Activated T-cell treated with anti-CD3 and anti-CD28 coated beads, Interleukin-2, amount 50 U/mL, for 48 hours (primary cell): ENCODE measurements at regions not wholly inside any gene's neighbourhood (a gene's known extent, or its start where the extent isn't known, plus 50 kb on each side); places are given as distances from the start of the nearest gene placed in this dataset.

ENCODE experiments used
- DNase-seq, 2 experiments: peaks; one replicate each; pipeline ENCODE4 v3.0.0-alpha.2; 2020

DNA sequence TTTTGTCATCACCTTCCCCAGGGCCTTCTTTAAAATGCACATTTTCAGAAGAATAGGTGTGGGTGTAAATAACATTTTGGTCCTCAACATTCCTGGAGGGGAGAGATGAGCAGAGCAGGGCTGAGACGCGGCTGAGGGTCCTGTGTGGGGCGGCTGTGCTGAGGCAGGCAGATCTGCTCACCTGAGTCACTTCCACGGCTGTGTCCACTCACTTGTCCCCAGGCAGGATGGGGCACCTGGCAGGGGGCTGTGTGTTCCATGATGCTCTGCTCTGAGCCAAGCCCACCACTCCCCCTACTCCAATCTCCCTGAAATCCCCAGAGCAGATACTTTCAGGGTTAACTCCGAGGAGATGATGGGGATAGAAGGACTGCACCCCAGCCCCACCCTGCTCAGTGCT is 93.8 kb downstream of the GLRX3 start:
- no peak for DNase-seq

DNA sequence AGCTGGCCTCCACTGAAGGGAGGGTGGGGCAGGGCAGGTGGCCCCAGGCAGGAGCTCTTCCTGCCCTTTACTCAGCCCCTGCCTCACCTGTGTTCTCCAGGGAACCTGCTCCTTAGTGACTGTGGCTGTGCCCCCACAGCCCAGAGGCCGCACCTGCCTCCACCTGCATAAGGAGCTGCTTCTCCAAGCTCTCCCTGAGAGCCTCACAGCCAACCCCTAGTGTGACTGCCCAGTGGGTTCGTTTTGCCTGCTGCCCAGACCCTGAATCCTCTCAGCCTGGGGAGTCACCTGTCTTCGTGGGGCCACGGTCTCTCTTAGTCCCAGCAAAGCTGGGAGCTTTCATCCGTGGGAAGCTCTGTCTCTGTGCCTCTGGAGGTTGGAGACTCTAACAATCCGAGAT is 94.4 kb downstream of the GLRX3 start:
- DNase-seq: no peak

DNA sequence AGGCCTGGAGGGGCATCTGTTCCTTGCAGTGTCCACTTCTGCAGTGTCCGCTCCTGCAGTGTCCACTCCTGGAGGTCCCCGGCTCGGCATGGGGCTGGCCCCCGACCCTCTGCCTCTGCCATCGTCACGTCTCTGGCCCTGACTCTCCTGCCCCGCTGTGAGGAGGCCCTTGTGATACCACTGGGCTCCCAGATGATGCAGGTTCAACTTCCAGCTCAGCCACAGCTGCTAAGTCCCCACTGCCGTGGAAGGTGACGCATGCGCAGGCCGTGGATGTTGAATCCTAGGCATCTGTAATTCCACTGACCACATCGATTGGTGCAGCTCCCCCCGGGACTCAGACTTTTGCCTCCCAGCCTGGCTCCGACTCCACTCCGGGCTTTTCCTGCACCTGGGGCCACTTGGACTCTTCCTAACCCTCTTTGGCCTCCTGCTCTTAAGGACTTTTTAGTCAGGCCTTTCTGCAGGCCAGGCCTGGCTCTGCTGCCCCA is 95.1 kb downstream of the GLRX3 start:
- DNase-seq: no peak

DNA sequence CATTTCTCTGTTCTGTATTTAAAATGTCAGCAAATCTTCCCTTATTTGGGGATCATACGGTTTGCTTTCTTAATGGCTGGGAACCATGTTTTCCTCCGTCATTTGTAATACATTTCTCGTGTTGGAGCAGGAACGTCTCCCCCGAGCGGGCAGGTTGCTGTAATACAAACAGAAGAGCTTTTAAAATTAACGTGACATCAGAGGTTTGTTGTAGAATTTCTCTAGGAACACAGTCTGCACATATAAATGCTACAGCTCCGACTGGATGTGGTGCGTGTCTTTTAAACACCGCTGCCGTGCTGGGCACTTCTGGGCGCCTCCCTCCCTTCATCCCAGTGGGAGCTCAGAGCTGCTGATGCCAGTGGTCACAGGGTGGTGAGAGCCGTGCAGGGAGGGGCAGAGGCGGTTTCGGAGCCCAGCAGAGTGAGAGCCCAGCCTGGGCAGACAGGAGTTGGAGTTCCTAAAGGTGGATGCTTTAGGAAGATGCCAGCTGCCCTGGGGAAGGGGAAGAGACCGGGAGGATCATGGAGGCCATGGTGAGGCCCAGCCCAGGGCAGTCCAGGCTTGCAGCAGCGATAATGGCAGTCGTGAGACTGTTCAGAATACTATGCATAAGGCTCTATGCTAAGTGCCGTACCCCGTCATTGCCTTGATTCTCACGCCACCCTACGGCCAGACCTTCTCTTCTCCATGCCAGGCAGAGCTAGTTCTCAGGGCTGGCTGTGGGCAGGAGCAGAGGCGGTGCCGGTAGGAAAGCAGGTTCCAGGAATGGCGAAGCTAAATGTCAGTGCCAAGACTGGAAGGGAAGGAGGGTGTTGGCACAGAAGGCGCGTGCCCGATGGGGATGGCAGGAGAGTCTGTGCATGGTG is 96.2 kb downstream of the GLRX3 start:
- no peak for DNase-seq

DNA sequence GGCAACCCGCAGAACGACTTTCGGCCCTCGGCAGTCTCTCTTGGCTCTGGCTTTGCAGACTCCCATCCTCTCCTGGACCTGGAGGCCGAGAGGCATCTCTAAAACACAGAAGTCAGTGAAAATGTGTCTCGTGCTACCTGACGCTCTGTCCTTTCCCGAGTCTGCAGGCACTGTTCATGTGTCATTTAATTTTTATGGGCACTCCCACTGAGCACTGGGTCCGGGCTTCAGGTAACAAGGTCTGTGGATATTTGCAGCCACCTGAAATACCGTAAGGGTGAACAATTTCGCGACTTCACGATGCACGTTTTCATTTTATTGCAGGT is 96.8 kb downstream of the GLRX3 start:
- no peak for DNase-seq

DNA sequence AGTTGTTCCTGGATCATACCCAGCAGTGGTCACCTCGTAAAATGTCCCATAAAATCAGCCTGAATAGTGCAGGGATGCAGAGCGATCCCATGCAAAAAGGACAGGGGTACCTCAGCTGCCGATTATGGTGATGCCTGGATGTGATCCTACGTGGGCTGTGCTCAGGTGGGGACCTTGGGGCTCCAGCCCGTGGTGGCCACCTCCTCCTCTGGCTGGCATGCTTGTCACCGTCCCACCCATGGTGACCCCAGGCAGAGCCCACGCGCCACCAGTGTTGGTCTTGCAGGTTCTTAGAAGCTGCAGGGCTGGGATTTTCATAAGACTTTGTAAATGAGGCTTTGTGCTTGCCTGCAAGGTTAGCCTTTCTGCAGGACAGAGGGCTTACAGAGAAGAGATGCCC is 97.2 kb downstream of the GLRX3 start:
- DNase-seq: no peak

DNA sequence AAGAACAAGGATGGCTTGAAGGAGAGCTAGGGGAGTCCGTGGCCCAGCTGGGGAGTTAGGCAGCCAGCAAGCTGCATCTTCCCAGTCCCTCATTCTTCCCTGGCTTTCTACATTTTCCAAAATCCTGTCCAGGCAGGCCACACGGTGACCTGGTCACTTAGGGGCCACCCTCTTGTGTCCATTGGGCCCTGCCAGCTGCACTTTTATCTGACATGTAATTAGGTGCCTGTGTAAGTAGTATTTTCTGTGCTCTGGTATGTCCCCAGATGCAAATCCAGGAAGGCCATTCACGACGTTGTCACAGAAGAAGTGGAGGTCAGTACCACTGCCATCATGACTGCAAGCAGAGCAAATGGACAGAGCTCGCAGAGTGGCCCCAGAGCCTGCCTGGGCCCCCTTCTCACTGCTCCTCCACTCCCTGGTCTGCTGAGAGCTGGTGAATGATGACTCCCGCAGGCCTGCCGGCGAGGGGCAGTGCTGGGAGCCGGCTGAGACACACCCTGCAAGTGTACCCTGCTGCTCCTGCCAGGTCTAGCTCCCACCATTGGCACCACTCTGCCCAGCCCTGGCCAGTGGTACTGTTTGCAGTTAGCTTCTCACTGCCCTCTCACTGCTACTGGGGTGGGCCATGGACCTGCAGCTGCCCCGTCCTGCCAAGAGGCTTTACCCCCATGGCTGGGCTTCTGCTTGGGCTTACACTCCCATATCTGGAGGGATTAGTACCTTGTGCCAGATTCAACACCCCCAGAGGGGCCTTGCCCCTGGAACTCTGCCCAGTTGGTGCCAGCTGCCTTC is 98.2 kb downstream of the GLRX3 start:
- DNase-seq: no peak

DNA sequence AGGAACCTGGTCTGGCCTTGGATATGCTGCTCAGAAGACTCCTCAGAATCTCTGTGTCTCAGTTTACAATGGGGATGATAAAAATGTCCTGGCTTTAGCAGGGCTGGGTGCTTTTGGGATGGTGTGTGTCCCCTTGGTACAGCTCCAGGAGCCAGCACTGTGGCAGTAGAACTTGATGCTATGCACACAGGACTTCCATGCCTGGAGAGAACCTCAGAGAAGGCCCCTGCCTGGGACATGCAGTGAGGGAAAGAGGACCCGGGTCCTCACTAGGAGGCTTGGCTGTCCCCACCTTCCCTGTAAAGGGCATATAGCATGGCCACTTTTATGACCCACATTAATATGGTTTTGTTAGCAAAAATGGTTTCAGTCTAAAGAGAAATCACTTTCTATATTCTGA is 100.5 kb downstream of the GLRX3 start:
- no peak for DNase-seq

DNA sequence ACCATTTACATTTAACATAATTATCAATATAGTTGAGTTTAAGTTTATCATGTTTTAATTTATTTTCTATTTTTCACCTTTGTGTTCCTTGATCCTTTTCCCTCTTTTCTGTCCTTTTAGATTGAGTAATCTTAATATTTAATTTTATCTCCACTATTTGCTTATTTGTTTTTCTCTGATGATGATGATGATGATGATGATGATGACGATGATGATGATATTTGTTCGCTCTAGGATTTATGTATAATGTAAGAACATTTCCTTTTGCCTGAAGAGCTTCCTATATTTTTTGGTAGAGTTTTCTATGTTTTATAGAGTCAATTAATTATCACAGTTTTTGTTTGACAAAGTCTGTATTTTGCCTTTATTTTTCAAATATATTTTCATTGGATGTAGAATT is 104.2 kb downstream of the GLRX3 start:
- DNase-seq: no peak

DNA sequence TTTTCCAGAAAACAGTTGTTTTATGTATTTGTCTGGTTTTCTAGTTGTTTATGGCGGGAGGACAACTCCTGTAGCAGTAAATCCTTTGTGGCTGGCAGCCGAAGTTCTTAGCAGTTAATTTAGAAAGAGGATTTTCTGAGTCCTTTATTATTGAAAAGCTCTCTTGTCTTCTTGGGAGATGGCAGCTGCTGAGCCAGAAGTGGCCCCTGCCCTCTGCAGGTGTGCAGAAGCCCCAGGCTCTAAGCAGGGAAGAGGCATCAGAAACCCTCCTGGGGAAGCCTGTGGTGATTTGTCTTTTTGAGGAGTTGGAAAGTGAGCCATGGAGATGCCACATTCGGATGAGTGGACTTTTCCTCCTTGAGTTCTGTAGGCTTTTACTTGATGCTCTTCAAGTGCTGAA is 106.3 kb downstream of the GLRX3 start:
- DNase-seq: no peak

DNA sequence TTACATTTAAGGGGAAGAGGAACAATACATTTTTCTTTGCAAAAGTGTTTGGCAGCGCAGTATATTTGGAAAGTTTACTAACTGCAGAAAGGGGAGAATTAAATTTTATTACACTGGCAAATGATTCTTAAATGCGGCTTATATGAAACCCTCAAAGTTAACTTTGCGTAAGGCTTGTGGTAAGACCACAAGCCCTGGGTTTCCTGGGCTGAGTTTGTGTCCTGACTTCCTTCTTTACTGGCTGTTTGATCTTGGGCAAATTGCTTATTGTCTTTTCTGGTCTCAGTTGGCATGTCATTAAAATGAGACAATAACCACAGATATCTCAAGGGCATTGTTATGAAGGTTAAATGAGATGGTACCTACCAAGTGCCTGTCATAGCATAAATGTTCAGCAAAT is 106.8 kb downstream of the GLRX3 start:
- DNase-seq: no peak

DNA sequence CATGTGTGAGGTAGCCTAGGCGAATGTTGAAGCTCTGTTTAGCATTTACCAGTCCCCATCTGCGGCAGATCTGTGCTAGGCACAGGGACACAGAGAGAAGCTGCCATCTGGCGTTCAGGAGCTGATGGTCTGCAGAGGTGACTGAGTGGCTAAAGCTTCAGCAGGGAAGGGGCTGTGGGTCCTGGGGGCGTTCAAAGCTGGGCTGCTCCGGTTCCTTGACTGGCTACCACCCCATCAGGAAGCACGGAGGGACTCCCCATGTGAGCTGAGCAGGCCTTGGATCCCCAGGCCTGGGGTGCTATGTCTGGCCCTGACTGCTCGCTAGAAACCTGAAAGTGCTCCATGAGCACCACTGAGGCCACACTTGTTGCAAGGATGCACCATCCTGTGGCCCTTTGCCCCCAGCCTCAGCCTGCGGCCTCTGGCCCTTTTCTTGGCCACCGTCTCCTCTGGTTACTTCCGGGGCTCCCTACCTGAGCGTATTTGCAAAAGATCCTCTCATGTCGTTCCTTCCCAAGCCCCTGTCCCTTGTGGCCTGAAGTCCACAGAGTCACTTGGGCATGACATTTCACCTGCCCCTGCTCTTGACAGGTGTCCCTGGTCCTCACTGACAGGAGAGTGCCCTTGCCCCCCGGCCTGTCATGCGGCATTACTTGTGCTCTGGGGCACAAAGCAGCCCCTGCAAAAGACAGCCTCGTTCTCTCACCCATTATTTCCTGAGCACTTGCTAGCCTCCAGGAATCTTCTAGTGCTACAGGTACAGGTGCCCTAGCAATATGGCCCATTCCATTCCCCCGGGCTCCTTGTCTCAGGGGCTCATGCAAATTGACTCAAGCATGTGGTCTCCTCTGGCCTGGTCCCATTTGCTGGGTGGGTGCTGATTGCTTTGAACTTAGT is 108.1 kb downstream of the GLRX3 start:
- no peak for DNase-seq

DNA sequence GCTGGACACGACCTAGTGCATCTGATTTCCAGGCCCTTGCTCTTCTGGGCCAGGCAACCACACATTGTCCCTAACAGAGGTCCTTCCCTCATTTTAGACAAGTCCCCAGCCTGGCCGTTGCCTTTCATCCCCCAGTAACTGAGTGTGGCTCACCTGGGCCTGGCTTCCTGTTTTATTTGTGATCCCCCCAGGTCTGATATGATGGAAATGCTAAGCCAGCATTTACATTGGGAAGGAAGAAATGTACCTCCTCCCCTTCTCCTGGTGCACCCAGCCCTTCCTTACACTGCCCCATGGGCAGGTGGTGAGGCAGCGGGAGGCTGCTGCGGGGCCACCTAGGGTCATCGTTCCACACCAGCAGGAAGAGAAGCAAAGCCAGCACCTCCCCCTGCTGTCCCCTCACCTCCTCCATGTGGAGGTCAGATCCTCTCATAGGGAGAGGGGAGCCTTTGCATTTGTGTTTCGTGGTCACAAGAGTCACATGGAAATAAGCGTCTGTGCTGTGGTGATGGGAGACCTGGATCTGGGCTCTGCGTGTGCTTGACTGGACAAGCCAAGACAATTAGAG is 108.8 kb downstream of the GLRX3 start:
- no peak for DNase-seq

DNA sequence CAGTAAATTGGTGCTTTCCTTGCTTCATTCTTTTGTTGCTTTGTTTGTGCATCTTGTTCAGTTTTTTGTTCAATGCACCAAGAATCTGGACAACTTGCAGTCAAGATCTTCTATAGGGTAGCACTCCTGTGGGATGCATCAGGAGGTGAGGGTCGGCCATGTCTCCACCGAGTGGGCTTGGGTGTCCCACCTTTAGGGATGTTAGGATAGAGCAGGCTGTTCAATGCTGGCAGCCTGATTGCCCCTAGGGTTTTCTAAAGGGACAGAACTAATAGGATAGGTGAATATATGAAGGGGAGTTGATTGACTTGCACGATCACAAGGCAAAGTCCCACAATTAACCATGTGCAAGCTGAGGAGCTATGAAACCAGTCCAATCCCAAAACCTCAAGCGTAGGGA is 109.9 kb downstream of the GLRX3 start:
- no peak for DNase-seq

DNA sequence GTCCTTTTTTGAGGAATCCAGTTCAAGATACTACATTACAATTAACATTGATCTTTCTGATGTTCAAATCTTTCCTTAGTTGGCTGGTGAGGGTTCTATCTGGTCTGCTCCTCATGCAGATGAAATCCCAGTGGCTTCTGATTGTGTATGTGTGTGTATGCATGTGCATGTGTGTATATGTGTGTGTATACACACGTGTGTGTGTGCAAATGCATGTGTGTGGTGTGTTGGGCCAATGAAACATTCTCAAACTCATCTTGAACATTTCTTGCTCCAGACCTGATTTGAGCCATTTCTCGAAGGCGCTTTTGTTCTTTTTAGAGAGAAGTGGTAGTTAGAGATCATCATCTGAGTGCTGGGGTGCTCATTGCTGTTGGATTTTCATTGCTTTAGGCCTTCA is 113.9 kb downstream of the GLRX3 start:
- no peak for DNase-seq

DNA sequence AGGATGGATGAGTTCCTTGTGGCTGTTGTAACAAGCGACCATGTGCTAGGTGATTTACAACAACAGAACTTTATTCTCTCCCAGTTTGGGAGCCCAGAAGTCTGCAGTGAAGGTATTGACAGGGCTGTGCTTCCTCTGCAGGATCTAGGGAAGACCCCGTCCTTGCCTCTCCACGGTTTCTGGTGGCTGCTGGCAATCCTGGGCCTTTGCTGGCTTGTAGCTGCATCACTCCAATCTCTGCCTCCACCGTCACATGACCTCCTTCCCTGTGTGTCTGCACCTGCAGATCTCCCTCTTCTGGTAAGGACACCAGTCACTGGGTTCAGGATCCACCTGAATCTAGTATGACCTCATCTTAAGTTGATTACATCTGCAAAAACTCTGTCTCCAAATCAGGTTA is 115.6 kb downstream of the GLRX3 start:
- no peak for DNase-seq

DNA sequence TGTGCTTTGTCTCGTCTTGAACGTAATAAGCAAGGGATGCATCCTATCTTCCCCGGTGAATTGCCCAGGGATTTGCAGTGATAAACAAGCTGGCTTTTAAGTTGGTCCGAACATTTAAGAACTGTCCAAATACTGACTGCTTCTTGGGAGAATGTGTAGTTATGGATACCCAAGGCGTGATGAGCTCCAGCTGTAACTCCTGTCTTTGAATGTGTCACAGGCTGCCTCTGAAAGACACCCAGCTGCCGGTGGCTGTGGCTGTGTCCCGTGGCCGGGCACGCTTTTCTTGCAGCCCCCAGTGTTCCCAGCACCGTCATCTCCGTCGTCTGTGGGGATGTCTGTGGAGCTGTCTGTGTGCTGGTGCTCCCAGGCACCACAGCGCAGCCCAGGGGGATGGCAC is 118.1 kb downstream of the GLRX3 start:
- no peak for DNase-seq

DNA sequence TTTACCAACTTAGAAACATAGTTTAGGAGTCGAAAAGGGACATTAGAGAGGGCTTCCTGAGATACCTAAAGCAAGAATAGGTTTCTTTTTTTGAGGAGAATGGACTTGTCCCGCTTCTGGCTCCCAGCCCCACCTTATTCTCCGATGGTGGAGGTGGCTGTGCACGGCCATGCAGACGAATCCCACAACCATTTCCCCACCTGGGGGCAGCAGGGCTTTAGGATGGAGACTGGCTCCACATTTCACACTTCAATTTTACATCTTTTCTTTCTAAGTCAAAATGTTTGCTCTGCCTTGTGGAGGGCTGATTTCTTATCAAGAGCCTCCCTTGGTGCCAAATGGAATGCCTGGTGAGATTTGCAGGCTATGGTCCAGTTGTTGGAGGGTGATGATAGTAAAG is 118.5 kb downstream of the GLRX3 start:
- no peak for DNase-seq

DNA sequence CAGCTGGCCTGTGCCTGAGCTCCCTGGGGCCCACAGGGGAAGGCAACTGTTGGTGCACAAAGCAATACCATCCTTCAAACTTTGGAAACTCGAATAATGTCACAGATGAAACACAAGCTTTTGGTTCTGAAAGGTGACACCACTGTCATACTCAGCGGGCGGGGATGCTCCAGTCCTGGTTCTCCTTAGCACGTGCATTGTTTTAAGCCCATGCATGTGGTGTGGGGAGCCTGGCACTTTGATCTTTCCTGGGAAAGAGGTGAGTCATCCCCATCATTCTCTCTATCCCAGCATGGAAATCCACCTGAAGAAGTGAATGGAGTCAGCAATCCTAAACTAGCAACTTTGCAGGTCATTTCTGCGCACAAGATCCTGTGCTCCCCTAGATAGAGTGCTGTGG is 119.6 kb downstream of the GLRX3 start:
- DNase-seq: no peak

DNA sequence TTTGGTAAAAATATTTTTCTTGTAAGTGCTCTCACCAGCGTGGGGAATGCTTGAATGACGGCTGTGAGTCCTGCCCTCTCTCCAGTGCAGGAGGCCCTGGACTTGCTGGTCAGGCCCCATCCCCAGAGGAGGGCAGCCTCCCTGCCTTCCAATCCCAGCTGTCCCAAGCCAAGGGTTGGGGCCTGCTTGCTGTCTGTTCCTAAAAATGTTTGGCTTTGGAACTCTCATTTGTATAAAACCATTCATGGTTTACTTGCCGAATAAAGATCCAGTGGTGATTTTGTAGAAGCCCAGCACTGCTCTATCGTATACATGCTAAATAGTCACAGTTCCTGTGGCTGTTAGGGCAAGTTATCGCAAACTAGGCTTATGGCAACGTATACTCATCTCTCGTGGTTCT is 121.7 kb downstream of the GLRX3 start:
- DNase-seq: no peak

DNA sequence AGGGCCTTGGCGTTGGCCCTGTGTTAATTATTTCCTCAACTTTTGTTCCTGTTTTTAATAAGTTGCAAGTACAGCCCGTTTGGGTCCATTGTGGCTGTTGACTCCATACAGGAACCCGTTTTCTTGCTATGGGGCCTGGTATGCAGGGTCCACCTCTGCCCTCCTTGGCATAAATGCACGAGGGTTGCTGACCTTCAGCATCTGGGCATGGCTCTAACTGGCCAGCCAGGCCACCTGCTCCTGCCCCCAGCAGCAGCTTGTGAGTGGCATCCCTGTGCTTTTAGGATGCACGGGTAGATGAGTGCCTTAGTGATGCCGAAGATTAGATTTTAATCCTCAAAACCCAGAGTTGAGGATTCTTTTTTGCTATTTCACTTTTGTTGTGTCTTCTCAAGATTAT is 123.2 kb downstream of the GLRX3 start:
- DNase-seq: no peak

DNA sequence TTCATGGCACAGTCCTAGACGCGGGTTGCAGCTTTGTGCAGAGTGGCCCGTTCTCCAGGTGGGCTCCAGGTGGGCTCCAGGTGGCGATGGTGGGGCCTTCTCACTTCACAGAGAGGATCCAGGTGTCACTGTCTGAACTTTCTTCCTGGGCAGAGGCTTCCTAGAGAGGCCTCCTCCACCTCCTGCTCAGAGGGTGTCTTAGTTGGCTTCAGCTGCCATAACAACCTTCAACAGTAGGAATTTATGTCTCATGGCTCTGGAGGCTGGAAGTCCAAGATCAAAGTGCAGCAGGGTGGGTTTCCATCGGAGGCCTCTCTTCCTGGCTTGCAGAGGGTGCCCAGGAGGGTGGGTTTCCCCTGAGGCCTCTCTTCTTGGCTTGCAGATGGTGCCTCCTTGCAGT is 125.1 kb downstream of the GLRX3 start:
- DNase-seq: no peak

DNA sequence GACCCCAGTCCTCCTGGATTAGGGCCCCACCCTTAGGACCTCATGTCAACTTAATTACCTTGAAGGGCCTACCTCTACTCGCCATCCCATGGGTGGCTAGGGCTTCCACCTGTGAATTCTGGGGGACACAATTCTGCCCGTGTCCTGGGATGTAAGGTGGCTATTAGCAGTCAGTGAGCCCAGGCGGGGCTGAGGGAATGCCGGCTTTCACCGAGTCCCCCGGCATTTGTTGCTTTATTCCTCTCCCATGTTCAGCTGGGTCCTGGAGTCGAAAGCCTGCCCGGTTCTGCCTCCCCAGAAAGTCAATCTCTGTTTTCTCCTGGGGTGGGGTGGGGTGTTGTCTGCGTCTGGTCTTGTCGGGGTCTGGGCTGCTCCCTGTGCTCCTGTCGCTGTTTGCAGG is 125.6 kb downstream of the GLRX3 start:
- no peak for DNase-seq
